OCI-LY7 (cell line): ENCODE measurements at regions not wholly inside any gene's neighbourhood (a gene's known extent, or its start where the extent isn't known, plus 50 kb on each side); places are given as distances from the start of the nearest gene placed in this dataset.

Experiments used
- BruUV-seq: library from RNA; stranded (reverse); fragments of 400-500 nt; replicated peaks from 2 replicates; lab custom pipeline; 2021; lab: Mats Ljungman, UMichigan
- CTCF ChIA-PET: fragments of 300-600 bp; sonication (Branson Sonifier 250); formaldehyde crosslinking; loops from one replicate; lab custom pipeline; 2022; ENCODE audit warnings: antibody characterized with exemption; ENCODE audit not compliant: unreplicated experiment; lab: Charles Lee
- POLR2A ChIA-PET: fragments of 300-600 bp; sonication (Branson Sonifier 250); formaldehyde crosslinking; loops from one replicate; lab custom pipeline; 2022; ENCODE audit warnings: antibody characterized with exemption; lab: Charles Lee
- DNase-seq: peaks from one replicate; pipeline ENCODE4 v3.0.0-alpha.2; 2015; ENCODE audit warnings: low spot score
- H2AFZ ChIP-seq: fragments of 200-600 bp; sonication (generic), shearing (Covaris generic); 2 replicates; pipeline ENCODE4 v1.6.1; 2014; ENCODE audit warnings: mild to moderate bottlenecking, antibody characterized with exemption, low read length, moderate library complexity
- H3K27ac ChIP-seq: fragments of 200-600 bp; sonication (generic); 2 replicates; pipeline ENCODE4 v1.5.1; 2014; ENCODE audit warnings: mixed run types, low read depth, mild to moderate bottlenecking, moderate library complexity, low read length, inconsistent platforms; ENCODE audit not compliant: poor library complexity, severe bottlenecking
- H3K36me3 ChIP-seq: fragments of 200-600 bp; sonication (generic); 2 replicates; pipeline ENCODE4 v1.6.1; 2014; ENCODE audit warnings: mild to moderate bottlenecking, antibody characterized with exemption, low read length, moderate library complexity, mixed read lengths; ENCODE audit not compliant: insufficient read depth
- H3K4me1 ChIP-seq: fragments of 200-600 bp; sonication (generic); 2 replicates; pipeline ENCODE4 v1.5.1; 2014; ENCODE audit warnings: mild to moderate bottlenecking, low read length; ENCODE audit not compliant: insufficient read depth, poor library complexity, severe bottlenecking
- H3K4me2 ChIP-seq: fragments of 200-600 bp; sonication (generic); 2 replicates; pipeline ENCODE4 v1.6.1; 2014; ENCODE audit warnings: mild to moderate bottlenecking, low read length
- H3K4me3 ChIP-seq: fragments of 200-600 bp; sonication (generic); 2 replicates; pipeline ENCODE4 v1.5.1; 2014; ENCODE audit warnings: mild to moderate bottlenecking, low read depth, low read length; ENCODE audit not compliant: poor library complexity, severe bottlenecking
- H3K79me2 ChIP-seq: fragments of 200-600 bp; sonication (generic); 2 replicates; pipeline ENCODE4 v1.6.1; 2016; ENCODE audit warnings: low read depth, mild to moderate bottlenecking, low read length, moderate library complexity, mixed read lengths; ENCODE audit not compliant: insufficient read depth
- H3K9me2 ChIP-seq: fragments of 200-600 bp; sonication (generic); 2 replicates; pipeline ENCODE4 v1.6.1; 2016; ENCODE audit warnings: mild to moderate bottlenecking, low read length, mixed read lengths; ENCODE audit not compliant: insufficient read depth
- H3K9me3 ChIP-seq: fragments of 200-600 bp; sonication (generic); 2 replicates; pipeline ENCODE4 v1.6.1; 2014; ENCODE audit warnings: mild to moderate bottlenecking, mixed run types, low read length, mixed read lengths
- H4K20me1 ChIP-seq: fragments of 200-600 bp; sonication (generic); 2 replicates; pipeline ENCODE4 v1.6.1; 2014; ENCODE audit warnings: mild to moderate bottlenecking, antibody characterized with exemption, low read length, moderate library complexity, mixed read lengths; ENCODE audit not compliant: insufficient read depth
- CTCF ChIP-seq: fragments of 200-600 bp; sonication (generic); conservative IDR thresholded peaks from 2 replicates; pipeline ENCODE4 v1.5.1; 2014; ENCODE audit warnings: mild to moderate bottlenecking, antibody characterized with exemption, low read length, moderate library complexity, mixed read lengths
- EZH2phosphoT487 ChIP-seq: fragments of 200-600 bp; sonication (generic); IDR thresholded peaks from 2 replicates; pipeline ENCODE4 v1.6.1; 2018; ENCODE audit warnings: low read depth, borderline replicate concordance, mild to moderate bottlenecking, mixed run types, antibody characterized with exemption, low read length, moderate library complexity, mixed read lengths
- intact Hi-C: fragments of 100-400 bp; cut with micrococcal nuclease; formaldehyde crosslinking; loops from one replicate; pipeline ENCODE4 v1.10.0; 2022; ENCODE audit not compliant: unreplicated experiment

- CTCF ChIA-PET = no interaction called here
- Histone ChIP-seq H3K79me2 (no peaks in the 10 kb centered on the region), H3K4me3 (no peak overlapping the region), H3K4me2 (no peak overlapping the region), H3K36me3 (no peaks in the 10 kb centered on the region), H2AFZ (no peak overlapping the region), H3K9me3 (no peaks in the 10 kb centered on the region), H3K4me1 (no peaks in the 10 kb centered on the region), H4K20me1 (no peaks in the 10 kb centered on the region), H3K27ac (no peak overlapping the region), H3K9me2 (no peaks in the 10 kb centered on the region)
- TF ChIP-seq EZH2phosphoT487 (no peak), CTCF (no peak)
- intact Hi-C loops = no loop called here
- no peak for DNase-seq
- no TSS peak for BruUV-seq
- POLR2A ChIA-PET = no interaction called here
Observed at GRCh38 chr15:26020871-26021270, 157.7 kb upstream of the ATP10A start.

GRCh38 chr15:26017665-26018064 lies 154.5 kb upstream of the ATP10A start:
- Histone ChIP-seq H3K9me2 (no peaks in the 10 kb centered on the region), H4K20me1 (no peaks in the 10 kb centered on the region), H2AFZ (no peak overlapping the region), H3K27ac (no peak overlapping the region), H3K36me3 (no peaks in the 10 kb centered on the region), H3K9me3 (no peaks in the 10 kb centered on the region), H3K4me2 (no peak overlapping the region), H3K4me1 (no peaks in the 10 kb centered on the region), H3K4me3 (no peak overlapping the region), H3K79me2 (no peaks in the 10 kb centered on the region)
- DNase-seq = no peak
- ChIA-PET POLR2A (no interaction called here), CTCF (no interaction called here)
- TF ChIP-seq CTCF (no peak), EZH2phosphoT487 (no peak)
- BruUV-seq = no TSS peak
- intact Hi-C loops = no loop called here

DNA sequence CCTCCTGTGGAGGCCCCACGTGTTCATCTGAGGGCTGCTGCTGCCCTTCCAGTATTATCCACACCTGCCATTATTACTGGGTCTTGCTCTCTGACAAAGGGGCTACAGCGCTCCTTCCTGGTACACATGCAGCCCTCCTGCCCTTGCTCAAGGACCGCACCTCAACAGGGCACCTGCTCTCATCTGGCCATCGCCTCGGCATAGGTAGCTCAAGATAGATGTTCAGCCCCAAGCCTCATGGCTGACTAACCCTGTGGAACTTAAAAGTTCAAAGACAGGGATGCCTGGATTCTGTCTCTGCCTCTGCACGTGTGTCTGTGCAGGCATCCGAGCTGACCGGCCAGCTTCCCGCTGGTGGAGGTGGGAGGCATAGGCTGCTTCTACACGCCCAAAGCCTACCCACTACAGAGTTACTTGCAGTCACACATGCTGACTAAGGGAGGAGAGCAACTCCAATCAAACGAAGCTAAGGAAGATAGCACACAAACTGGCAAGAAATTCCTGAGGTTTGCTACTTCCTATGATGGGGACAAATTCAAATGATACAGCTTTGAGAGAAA lies 152.5 kb upstream of the ATP10A start:
- H3K79me2 ChIP-seq = no peaks in the 10 kb centered on the region
- TF ChIP-seq CTCF (no peak), EZH2phosphoT487 (no peak)
- intact Hi-C loops = no loop called here
- no peak for DNase-seq
- no peak overlapping the region for H3K4me3 ChIP-seq
- CTCF ChIA-PET = no interaction called here
- no peaks in the 10 kb centered on the region for H3K4me1 ChIP-seq
- BruUV-seq = no TSS peak
- no peak overlapping the region for H3K4me2 ChIP-seq
- H3K36me3 ChIP-seq = no peaks in the 10 kb centered on the region
- H4K20me1 ChIP-seq = no peaks in the 10 kb centered on the region
- H2AFZ ChIP-seq = no peak overlapping the region
- H3K9me3 ChIP-seq = no peaks in the 10 kb centered on the region
- no peaks in the 10 kb centered on the region for H3K9me2 ChIP-seq
- POLR2A ChIA-PET = no interaction called here
- H3K27ac ChIP-seq = no peak overlapping the region
